CD1c-positive myeloid dendritic cell (primary cell): ENCODE measurements at regions not wholly inside any gene's neighbourhood (a gene's known extent, or its start where the extent isn't known, plus 50 kb on each side); places are given as distances from the start of the nearest gene placed in this dataset.
"Not testable (repeated sequence)": the region's sequence is repeated elsewhere in the genome, so short reads cannot be mapped to it uniquely, and the experiment has no call there.

Experiments
- DNase-seq: peaks from one replicate; pipeline ENCODE4 v3.0.0-alpha.2; 2016; ENCODE audit errors: extremely low spot score

DNA sequence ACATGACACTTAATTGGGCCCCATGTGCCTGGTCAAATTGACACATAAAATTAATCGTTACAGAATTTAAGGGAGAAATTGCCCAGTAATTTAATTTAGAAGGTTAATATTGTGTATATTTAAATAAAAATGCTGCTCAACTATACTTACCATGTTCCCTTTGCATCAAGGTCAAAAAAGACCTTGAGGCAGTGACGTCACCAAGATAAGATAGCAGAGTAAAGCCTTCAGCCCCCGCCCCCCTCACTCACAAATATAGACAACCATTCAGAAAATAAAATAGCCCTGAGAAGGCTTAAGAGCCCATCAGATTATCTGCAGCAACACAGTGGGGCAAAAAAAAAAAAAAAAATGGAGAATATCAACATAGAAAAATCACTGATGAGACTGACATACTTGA is 785.7 kb downstream of the CCDC85A start:
- DNase-seq: no peak

DNA sequence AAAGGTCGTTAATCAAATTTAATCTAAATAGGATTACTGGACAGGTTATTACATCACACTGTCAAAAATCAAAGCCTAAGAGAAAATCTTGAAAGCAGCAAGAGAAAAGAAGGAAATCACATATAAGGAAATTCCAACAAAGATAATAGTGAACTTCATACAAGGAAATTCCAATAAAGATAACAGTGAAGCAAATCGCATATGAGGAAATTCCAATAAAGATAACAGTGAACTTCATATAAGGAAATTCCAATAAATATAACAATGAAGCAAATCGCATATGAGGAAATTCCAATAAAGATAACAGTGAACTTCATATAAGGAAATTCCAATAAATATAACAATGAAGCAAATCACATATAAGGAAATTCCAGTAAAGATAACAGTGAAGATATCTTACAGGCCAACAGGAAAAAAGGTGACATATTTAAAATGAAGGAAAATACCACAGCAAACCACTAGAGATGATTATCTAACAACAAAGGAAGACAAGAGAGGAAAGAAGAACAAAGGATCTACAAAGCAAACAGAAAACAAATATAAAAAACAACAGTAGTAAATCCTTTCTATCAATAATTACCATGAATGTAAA is 787.7 kb downstream of the CCDC85A start:
- no peak for DNase-seq

GRCh38 chr2:56981554-56981953 is 797.8 kb downstream of the CCDC85A start:
- no peak for DNase-seq

DNA sequence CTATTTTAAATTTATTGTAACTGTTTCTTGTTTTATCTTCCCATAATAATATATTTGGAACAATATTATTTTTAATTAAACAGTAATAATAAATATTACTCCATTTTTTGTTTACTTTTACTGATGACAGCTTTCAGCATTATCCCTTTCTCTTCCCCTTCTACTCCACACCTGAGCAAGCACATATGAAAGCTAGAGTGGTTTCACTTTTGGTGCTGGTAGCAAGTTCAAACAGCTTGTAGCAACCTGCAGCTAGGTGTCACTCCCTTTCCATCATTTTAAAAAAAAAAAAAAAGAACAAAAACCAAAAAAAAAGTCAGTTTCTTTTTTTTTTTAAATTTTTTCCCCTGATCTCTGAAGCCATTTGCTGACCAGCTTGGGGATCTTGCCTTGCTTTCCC is 801.8 kb downstream of the CCDC85A start:
- DNase-seq: no peak

- DNase-seq: no peak
Observed at GRCh38 chr2:57022496-57022895, 838.7 kb downstream of the CCDC85A start.

DNA sequence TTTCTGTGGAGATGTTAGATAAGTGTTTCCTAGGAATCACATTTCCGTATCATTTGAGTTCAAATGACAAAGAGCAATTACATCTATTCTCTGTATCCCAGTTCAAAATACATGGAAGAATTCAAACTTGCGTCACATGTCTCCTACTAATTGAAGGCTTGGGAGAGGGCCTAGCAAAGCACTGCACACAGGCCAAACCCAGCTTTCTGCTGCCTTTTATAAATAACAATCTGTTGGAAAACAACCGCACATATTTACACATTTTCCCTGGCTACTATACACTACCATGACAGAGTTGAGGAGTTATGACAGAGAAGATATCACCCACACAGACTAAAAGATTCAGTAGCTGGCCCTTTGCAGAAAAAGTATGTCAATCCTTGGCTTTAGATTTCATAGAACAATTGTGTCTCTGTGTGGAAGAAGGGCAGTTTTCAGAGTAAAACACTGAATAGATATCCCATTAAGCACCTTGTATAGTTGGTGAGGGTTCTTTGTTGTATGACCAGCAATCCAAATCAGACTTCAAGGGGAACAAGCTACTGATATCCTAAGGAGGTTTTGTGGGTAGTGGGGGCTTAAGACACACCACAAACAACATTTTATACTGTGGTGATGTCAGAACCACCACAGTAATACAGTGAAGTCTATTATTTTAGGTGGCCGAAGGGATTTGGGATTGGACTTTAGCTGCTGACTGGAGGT is 861.3 kb downstream of the CCDC85A start:
- no peak for DNase-seq

GRCh38 chr2:57049273-57049672 is 865.5 kb downstream of the CCDC85A start:
- DNase-seq: no peak

DNA sequence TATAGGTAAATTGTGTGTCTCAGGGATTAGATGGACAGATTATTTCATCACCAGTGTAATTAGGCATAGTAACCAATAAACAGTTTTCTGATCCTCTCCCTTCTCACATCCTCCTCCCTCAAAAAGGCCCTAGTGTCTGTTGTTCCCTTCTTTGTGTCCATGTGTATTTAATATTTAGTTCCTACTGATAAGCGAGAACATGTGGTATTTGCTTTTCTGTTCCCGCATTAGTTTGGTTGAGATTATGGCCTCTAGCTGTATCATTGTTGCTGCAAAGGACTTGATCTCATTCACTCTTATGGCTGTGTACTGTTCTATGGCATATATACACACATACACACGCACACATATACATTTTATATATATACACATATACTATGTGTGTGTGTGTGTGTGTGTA is 866.2 kb downstream of the CCDC85A start:
- DNase-seq: no peak

DNA sequence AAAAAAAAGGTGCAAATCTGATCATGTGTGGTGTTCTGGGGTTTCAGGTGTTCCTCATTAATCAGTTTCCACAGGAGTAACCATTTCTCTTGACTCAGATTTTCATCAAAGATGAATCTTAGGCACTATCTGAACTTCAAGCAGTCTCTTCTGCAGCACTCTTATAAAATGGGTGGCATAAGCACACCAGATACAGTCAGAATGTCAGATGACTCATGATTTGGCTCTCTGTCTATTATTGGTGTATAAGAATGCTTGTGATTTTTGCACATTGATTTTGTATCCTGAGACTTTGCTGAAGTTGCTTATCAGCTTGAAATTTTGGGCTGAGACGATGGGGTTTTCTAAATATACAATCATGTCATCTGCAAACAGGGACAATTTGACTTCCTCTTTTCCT is 882.5 kb downstream of the CCDC85A start:
- DNase-seq: not testable (repeated sequence)

DNA sequence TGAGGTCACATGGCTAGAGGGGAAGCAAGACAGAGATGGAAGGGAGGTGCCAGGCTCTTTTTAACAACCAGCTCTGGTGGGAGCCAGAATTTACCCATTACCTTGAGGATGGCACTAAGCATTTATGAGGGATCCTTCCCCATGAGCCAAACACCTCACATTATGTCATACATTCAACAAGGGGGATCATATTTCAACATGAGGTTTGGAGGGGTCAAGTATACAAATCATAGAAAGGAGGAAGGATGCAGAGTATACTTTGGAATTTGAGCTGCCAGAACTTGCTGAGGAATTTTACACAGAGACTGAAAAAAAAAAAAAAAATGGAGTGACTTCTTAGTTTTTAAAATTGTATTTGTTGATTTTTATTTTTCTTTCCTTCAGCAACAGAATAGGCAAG is 891.4 kb downstream of the CCDC85A start:
- no peak for DNase-seq

DNA sequence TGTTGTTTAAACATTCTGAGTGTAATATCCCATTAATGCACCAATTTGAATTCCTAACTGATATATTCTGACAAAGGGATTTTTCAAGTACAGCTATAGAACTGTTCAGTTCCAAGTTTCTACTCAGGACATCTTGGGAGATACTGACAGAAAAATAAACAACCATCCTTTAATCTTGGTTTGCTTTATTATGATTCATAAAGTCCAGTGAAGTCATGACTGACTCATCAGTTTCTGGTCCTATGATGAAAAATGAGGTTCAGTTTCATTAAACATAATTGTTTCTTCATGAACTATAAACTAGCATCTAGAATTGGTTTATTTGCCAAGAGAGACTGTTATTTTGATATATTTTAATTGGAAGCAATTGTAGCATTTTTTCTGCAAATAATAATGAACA is 896.2 kb downstream of the CCDC85A start:
- no peak for DNase-seq

DNA sequence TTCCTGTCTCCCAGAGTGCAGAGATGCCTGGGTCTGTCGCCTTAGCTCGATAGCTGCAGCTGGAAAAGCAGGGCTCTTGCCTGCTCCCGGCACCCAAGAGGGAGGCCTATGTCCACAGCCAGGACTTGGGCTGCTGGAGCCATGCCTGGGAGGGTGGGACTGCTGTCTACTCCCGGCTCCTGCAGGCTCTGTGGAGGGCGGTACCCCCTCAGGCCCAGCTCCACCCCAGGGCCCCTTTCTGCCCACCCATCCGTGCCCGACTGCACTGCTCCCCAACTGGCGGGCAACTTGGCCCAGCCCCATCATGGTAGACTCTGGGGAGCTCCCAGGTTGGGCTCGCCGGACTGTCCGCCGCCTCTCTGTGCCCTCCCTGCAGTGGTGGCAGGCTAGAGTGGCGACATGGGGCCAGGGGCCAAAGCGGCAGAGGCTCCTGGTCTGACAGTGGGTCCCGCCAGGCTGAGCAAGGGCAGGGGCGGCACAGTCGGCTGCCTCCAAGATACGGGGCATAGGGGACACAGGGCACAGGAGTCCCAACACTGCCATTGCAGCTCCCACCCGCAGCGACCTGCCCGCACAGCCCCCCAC is 901.0 kb downstream of the CCDC85A start:
- no peak for DNase-seq

GRCh38 chr2:57093020-57093419 is 909.2 kb downstream of the CCDC85A start:
- no peak for DNase-seq

DNA sequence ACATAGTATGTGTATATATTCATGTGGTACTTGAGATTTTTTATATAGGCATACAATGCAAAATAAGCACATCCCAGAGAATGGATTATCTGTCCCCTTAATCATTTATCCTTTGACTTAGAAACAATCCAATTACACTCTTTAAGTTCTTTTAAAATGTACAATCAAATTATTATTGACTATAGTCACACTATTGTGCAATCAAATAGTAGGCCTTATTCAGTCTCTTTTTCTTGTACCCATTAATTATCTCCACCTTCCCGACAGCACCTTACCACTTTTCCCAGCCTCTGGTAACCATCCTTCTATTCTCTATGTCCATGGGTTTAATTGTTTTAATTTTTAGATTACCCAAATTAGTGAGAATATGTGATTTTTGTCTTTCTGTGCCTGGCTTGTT is 914.1 kb downstream of the CCDC85A start:
- no peak for DNase-seq

DNA sequence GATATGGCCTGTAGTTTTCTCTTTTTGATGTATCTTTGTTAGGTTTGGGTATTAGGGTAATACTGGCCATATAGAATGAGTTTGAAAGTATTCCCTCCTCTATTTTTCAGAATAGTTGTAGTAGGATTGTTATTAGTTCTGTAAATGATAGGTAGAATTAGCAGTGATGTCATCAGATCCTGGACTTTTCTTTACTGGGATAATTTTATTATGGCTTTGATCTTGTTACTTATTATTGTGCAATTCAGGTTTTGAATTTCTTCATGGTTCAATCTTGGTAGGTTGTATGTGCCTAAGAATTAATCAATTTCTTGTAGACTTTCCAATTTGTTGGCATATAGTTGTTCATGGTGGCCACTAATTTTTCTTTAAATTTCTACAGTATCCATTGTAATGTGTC is 916.6 kb downstream of the CCDC85A start:
- no peak for DNase-seq

DNA sequence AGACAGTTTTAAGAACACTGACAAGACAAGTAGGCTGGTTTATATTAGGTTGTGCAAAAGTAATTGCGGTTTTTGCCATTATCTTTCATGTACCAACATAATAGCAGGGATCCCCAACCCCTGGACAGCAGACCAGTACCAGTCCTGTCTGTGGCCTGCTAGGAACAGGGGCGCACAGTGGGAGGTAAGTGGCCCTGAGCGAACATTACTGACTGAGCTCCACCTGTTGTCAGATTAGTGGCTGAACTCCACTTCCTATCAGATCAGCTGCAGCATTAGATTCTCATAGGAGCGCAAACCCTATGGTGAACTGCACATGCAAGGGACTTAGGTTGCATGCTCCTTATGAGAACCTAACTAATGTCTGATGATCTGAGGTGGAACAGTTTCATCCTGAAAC is 921.9 kb downstream of the CCDC85A start:
- DNase-seq: no peak

DNA sequence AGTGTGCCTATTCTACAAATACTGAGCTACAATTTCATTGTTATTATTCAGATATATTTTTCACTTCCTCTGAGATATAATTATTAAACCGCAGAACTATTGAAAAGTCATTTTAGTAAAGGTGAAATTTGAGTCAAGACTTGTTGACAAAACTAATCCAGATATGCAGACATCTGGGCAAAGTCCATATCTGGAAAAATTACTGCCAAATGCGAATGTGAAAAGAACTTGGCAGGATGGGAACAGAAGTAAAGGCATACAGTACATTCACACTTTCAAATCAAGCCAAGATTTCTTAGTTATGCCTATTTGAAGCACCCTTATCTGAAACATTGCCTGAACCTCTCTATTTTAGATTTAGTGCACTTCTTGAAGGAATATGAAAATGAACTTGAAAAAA is 923.6 kb downstream of the CCDC85A start:
- no peak for DNase-seq

DNA sequence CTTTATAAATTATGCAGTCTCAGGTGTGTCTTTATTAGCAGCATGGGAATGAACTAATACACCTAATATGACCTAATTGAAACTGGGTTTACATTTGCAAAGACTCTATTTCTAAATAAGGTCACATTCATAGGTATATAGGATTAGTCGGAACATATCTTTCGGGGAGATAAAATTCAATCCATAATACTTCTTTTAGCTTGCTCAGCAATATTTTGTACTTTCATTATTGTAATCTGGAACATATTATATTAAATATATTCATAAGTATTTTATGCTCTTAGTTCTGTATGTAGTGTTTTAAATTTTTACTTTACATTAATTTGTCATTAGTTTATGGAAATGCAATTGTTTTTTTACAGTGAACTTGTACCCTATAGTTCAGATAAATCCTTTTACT is 927.7 kb downstream of the CCDC85A start:
- DNase-seq: no peak

DNA sequence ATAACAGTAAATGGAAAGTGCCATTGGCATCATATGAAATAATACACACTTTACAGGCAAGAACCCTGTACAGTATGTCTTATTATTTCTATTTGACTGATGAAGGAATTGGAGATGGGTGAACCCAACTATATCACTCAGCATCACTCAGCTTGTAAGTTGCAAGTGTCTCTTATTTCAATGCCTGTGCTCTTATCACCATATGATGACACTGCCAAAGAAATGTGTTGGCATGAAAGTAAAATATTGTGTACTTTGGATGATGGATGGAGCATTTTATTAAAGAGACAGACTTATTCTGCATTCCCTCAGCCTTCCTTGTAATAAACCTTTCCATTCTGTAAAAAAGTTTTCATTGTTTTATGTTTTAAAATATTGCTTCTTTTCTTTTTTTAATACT is 927.5 kb upstream of the VRK2 start:
- DNase-seq: no peak

DNA sequence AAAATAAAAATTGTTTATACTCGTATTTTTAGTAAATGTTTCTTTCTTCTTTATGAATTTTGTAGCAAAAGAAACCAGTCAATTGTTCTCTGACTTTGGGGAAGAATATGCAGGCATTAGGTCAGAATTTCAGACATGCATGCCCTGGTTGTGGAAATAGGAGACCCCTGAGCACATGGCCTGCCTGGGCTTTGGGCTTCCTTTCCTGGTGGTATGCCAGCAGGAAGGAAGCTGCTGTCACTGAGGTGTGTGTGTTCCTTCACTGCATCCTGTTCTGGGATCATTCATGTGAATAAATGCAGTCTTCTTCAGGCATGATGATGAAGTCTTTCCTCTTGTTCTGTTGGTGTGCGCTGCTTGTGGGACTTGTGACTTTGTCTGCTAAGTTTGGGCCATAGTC is 920.2 kb upstream of the VRK2 start:
- DNase-seq: no peak

- DNase-seq: no peak
Observed at GRCh38 chr2:57139179-57139578, 907.4 kb upstream of the VRK2 start.

- no peak for DNase-seq
Observed at GRCh38 chr2:57141269-57141668, 905.3 kb upstream of the VRK2 start.

GRCh38 chr2:57146951-57147350 is 899.7 kb upstream of the VRK2 start:
- DNase-seq: no peak
